ENCODE measurements at regions not wholly inside any gene's neighbourhood (a gene's known extent, or its start where the extent isn't known, plus 50 kb on each side); places are given as distances from the start of the nearest gene placed in this dataset.
"Not testable (repeated sequence)": the region's sequence is repeated elsewhere in the genome, so short reads cannot be mapped to it uniquely, and the experiment has no call there.

DNA sequence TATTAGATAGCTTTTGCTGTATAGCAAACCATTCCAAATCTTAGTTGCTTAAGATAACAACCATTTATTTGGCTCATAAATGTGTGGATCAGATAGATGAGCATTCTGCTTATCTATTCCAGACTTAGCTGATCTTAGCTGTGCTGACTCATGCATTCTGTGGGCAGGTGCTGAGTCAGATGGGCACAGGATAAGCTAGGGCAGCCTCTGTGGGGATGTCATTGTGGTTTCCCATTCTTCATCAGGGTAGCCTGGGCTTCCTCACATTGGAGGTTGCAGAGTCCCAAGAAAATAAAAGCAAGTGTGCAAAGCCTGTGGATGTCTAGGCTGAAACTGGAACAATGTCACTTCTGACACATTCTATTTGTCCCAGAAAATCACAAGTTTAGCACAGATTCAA lies 917.0 kb downstream of the TYW1 start:
- TF ChIP-seq, protein P1, sequence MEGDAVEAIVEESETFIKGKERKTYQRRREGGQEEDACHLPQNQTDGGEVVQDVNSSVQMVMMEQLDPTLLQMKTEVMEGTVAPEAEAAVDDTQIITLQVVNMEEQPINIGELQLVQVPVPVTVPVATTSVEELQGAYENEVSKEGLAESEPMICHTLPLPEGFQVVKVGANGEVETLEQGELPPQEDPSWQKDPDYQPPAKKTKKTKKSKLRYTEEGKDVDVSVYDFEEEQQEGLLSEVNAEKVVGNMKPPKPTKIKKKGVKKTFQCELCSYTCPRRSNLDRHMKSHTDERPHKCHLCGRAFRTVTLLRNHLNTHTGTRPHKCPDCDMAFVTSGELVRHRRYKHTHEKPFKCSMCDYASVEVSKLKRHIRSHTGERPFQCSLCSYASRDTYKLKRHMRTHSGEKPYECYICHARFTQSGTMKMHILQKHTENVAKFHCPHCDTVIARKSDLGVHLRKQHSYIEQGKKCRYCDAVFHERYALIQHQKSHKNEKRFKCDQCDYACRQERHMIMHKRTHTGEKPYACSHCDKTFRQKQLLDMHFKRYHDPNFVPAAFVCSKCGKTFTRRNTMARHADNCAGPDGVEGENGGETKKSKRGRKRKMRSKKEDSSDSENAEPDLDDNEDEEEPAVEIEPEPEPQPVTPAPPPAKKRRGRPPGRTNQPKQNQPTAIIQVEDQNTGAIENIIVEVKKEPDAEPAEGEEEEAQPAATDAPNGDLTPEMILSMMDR (IDR thresholded peaks at IDR 0.05; ENCODE audit: low read length, missing control alignments), result no peak
- DNase-seq (ENCODE audit: low read depth), result no peak
- H3K4me3 ChIP-seq (replicated peaks; ENCODE audit: low read depth, low read length), result no peak overlapping the region

DNA sequence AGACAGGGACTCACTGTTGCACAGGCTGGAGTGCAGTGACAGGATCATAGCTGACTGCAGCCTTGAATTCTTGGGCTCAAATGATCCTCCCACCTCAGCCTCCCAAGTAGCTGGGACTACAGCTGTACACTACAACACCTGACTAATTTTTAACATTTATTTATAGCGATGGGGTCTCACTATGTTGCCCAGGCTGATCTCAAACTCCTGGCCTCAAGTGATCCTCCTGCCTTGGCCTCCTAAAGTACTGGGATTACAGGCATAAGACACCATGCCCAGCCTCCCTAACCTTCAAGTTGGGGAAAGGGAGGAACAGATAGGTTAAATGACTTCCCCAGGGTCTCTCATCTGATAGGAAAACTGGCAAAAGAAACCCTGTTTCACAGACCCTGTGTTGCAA lies 919.5 kb downstream of the TYW1 start:
- not testable (repeated sequence) for H3K4me3 ChIP-seq (replicated peaks; ENCODE audit: low read depth, low read length); DNase-seq (ENCODE audit: low read depth)

DNA sequence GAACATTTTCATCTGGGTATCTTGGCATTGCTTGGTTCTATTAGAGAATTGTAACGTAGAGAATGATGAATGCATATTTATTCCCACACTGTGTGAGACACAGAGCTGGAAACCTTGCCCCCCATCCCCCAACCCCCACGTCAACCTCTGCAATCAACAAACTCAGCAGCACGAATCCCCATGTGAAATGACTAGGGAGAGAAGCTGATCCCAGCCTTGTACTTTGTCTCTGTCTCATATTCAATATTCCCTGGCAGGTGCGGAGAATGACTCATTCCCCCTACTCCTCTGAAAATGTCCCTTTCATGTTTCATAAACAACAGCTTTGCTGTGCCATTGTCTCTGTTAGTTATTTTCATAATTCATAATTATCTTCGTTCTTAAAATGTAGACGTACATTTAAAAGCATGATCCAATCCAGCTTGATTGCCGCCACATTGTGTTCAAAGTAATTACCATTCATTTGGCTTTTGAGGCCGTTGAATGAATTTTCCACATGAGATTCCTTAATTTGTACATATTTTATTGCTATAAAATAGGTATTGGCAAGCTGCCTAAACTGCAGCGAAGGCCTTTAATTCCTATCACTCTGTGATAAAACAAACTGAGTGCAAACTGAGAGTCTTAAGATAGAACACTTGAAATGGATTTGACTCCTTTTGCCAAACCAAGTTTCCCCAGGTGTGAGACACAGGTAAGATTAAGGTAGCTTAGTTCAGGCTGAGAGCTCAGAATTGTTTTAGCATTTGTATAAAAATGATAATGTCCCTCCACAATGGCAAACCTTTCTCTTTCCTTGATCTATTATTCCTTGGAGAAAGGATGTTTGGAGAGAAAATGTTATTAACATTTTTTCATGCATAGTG lies 920.2 kb downstream of the TYW1 start:
- no peak overlapping the region for H3K4me3 ChIP-seq (replicated peaks; ENCODE audit: low read depth, low read length)
- TF ChIP-seq, protein P1 (IDR thresholded peaks at IDR 0.05; ENCODE audit: low read length, missing control alignments), result no peak
- no peak for DNase-seq (ENCODE audit: low read depth)

- TF ChIP-seq, protein P1 (IDR thresholded peaks at IDR 0.05; ENCODE audit: low read length, missing control alignments), result no peak
- H3K4me3 ChIP-seq (replicated peaks; ENCODE audit: low read depth, low read length), result no peak overlapping the region
- no peak for DNase-seq (ENCODE audit: low read depth)
These were observed 920.8 kb downstream of the TYW1 start for GRCh38 chr7:67917437-67917755.

- TF ChIP-seq, protein P1 (IDR thresholded peaks at IDR 0.05; ENCODE audit: low read length, missing control alignments), result no peak
- no peak for DNase-seq (ENCODE audit: low read depth)
- no peak overlapping the region for H3K4me3 ChIP-seq (replicated peaks; ENCODE audit: low read depth, low read length)
These were observed 921.5 kb downstream of the TYW1 start for GRCh38 chr7:67918158-67918557.

- H3K4me3 ChIP-seq (replicated peaks; ENCODE audit: low read depth, low read length), result no peak overlapping the region
- TF ChIP-seq, protein P1 (IDR thresholded peaks at IDR 0.05; ENCODE audit: low read length, missing control alignments), result no peak
- DNase-seq (ENCODE audit: low read depth), result no peak
These were observed 926.7 kb downstream of the TYW1 start for GRCh38 chr7:67923286-67923685.

- no peak overlapping the region for H3K4me3 ChIP-seq (replicated peaks; ENCODE audit: low read depth, low read length)
- DNase-seq (ENCODE audit: low read depth), result no peak
- TF ChIP-seq, protein P1 (IDR thresholded peaks at IDR 0.05; ENCODE audit: low read length, missing control alignments), result no peak
These were observed 931.5 kb downstream of the TYW1 start for GRCh38 chr7:67928141-67928540.

- H3K4me3 ChIP-seq (replicated peaks; ENCODE audit: low read depth, low read length); DNase-seq (ENCODE audit: low read depth): not testable (repeated sequence)
These were observed 939.8 kb downstream of the TYW1 start for GRCh38 chr7:67936447-67936846.
